ENCODE measurements at regions not wholly inside any gene's neighbourhood (a gene's known extent, or its start where the extent isn't known, plus 50 kb on each side); places are given as distances from the start of the nearest gene placed in this dataset.

GRCh38 chr10:125555267-125555666, 127.7 kb downstream of the TEX36 start:
- H3K4me3 ChIP-seq (ENCODE audit: low read length), result no peak overlapping the region
- DNase-seq (ENCODE audit: low read depth), result no peak
- no peak for TF ChIP-seq CTCF (IDR thresholded peaks at IDR 0.05; ENCODE audit: insufficient read depth, low read depth, low read length, missing control alignments)

GRCh38 chr10:125554753-125555152, 128.2 kb downstream of the TEX36 start:
- H3K4me3 ChIP-seq (ENCODE audit: low read length), result no peak overlapping the region
- TF ChIP-seq CTCF (IDR thresholded peaks at IDR 0.05; ENCODE audit: insufficient read depth, low read depth, low read length, missing control alignments), result no peak
- DNase-seq (ENCODE audit: low read depth), result no peak

- no peak for DNase-seq (ENCODE audit: low read depth)
- no peak overlapping the region for H3K4me3 ChIP-seq (ENCODE audit: low read length)
- TF ChIP-seq CTCF (IDR thresholded peaks at IDR 0.05; ENCODE audit: insufficient read depth, low read depth, low read length, missing control alignments), result no peak
These were observed 128.8 kb downstream of the TEX36 start for GRCh38 chr10:125554016-125554703.

GRCh38 chr10:125553091-125553490, 129.9 kb downstream of the TEX36 start:
- no peak for DNase-seq (ENCODE audit: low read depth)
- TF ChIP-seq CTCF (IDR thresholded peaks at IDR 0.05; ENCODE audit: insufficient read depth, low read depth, low read length, missing control alignments), result no peak
- H3K4me3 ChIP-seq (ENCODE audit: low read length), result no peak overlapping the region

GRCh38 chr10:125551247-125551646, 131.7 kb downstream of the TEX36 start:
- TF ChIP-seq CTCF (IDR thresholded peaks at IDR 0.05; ENCODE audit: insufficient read depth, low read depth, low read length, missing control alignments), result no peak
- DNase-seq (ENCODE audit: low read depth), result no peak
- H3K4me3 ChIP-seq (ENCODE audit: low read length), result no peak overlapping the region

- no peak overlapping the region for H3K4me3 ChIP-seq (ENCODE audit: low read length)
- TF ChIP-seq CTCF (IDR thresholded peaks at IDR 0.05; ENCODE audit: insufficient read depth, low read depth, low read length, missing control alignments), result no peak
- no peak for DNase-seq (ENCODE audit: low read depth)
These were observed 132.6 kb downstream of the TEX36 start for GRCh38 chr10:125550362-125550761.

GRCh38 chr10:125549653-125550052, 133.3 kb downstream of the TEX36 start:
- no peak overlapping the region for H3K4me3 ChIP-seq (ENCODE audit: low read length)
- no peak for TF ChIP-seq CTCF (IDR thresholded peaks at IDR 0.05; ENCODE audit: insufficient read depth, low read depth, low read length, missing control alignments)
- no peak for DNase-seq (ENCODE audit: low read depth)

All from epithelial cell of esophagus (primary cell).